ENCODE measurements at regions not wholly inside any gene's neighbourhood (a gene's known extent, or its start where the extent isn't known, plus 50 kb on each side); places are given as distances from the start of the nearest gene placed in this dataset.

- Histone ChIP-seq H3K9ac (ENCODE audit: low read length) (no peak overlapping the region), H3K56ac (ENCODE audit: low read length) (no peak overlapping the region), H3K18ac (ENCODE audit: low read length) (no peak overlapping the region), H3K79me1 (ENCODE audit: low read length) (no peaks in the 10 kb centered on the region), H2BK120ac (ENCODE audit: low read depth, low read length) (no peak overlapping the region), H3K27me3 (ENCODE audit: insufficient read depth, low read length, poor library complexity) (no peaks in the 10 kb centered on the region), H3K4me1 (ENCODE audit: control insufficient read depth, low read depth, low read length) (no peaks in the 10 kb centered on the region), H3K36me3 (ENCODE audit: control insufficient read depth, insufficient read depth, low read length) (no peaks in the 10 kb centered on the region), H3K4me3 (ENCODE audit: low read length) (no peak overlapping the region), H4K5ac (ENCODE audit: low read length) (no peak overlapping the region), H2AK5ac (ENCODE audit: low read length) (no peak overlapping the region), H3K4me2 (ENCODE audit: low read length) (no peak overlapping the region), H3K4ac (ENCODE audit: low read depth, low read length) (no peak overlapping the region), H4K8ac (ENCODE audit: low read depth, low read length) (no peak overlapping the region), H3K79me2 (ENCODE audit: control insufficient read depth, insufficient read depth, low read length) (no peaks in the 10 kb centered on the region), H3K27ac (ENCODE audit: low read depth, low read length) (no peak overlapping the region), H3K23ac (ENCODE audit: low read length) (no peak overlapping the region), H2BK5ac (ENCODE audit: low read length) (no peak overlapping the region), H2BK15ac (replicated peaks; ENCODE audit: low read depth) (no peak overlapping the region)
- DNase-seq = no peak
- WGBS (ENCODE audit: extremely low coverage, insufficient coverage, low lambda C conversion rate) = no CpG with 5 or more reads among the region's 2 CpGs
Observed at GRCh38 chrX:42941671-42942070, 163.7 kb upstream of the PPP1R2C start.

DNA sequence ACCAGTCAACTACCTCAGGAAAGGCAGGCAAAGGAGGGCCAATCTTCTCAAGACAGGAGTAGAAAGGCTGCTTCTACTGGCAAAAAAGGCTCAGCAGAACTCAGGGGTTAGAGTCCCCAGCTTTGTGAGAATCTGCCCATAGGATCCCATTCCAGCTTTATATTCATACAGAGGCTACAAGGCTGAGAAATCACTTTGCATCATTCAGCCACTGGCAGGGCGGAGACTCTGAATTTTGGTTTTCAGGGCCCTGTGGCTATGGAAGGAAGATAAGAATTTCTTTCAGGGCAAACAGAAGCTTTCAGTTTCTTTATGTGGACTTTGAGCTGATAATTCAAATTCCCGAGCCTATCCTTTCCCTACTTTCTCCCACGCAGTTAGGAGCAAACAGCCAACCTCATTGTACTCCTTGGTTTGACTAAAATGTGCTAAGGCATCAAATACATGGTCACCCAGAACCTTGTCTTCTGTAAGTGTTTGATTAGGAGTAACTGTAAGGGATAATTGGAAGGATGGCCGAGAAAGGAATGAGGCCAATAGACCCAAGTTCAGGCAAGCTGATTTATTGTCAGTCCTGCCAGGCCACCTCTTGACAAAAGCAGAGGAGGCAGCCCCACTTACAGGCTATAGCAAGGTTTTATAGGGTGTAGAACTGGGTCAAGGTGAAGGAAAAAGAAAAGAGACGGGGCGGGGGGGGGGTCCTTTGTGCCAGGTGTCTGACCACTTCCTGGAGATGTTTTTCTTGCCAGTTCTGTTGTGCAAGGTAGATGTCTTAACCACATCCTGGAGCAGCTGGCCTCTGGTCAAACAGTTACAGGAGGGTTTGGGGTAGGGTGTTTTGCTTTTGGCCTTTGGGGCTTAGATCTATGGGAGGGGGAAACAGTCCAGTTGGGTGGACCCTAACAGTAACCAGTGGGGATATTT is 165.3 kb upstream of the PPP1R2C start:
- Histone ChIP-seq H3K9ac (ENCODE audit: low read length) (no peak overlapping the region), H3K27me3 (ENCODE audit: insufficient read depth, low read length, poor library complexity) (no peaks in the 10 kb centered on the region), H3K23ac (ENCODE audit: low read length) (no peak overlapping the region), H3K36me3 (ENCODE audit: control insufficient read depth, insufficient read depth, low read length) (no peaks in the 10 kb centered on the region), H2BK120ac (ENCODE audit: low read depth, low read length) (no peak overlapping the region), H3K79me2 (ENCODE audit: control insufficient read depth, insufficient read depth, low read length) (no peaks in the 10 kb centered on the region), H3K56ac (ENCODE audit: low read length) (no peak overlapping the region), H2BK15ac (replicated peaks; ENCODE audit: low read depth) (no peak overlapping the region), H3K4me2 (ENCODE audit: low read length) (no peak overlapping the region), H3K18ac (ENCODE audit: low read length) (no peak overlapping the region), H3K4me3 (ENCODE audit: low read length) (no peak overlapping the region), H3K79me1 (ENCODE audit: low read length) (no peaks in the 10 kb centered on the region), H4K8ac (ENCODE audit: low read depth, low read length) (no peak overlapping the region), H2BK5ac (ENCODE audit: low read length) (no peak overlapping the region), H3K4me1 (ENCODE audit: control insufficient read depth, low read depth, low read length) (no peaks in the 10 kb centered on the region), H2AK5ac (ENCODE audit: low read length) (no peak overlapping the region), H4K5ac (ENCODE audit: low read length) (no peak overlapping the region), H3K27ac (ENCODE audit: low read depth, low read length) (no peak overlapping the region), H3K4ac (ENCODE audit: low read depth, low read length) (no peak overlapping the region)
- no peak for DNase-seq
- WGBS (ENCODE audit: extremely low coverage, insufficient coverage, low lambda C conversion rate) = no CpG with 5 or more reads among the region's 6 CpGs

- H3K4me1 ChIP-seq (ENCODE audit: control insufficient read depth, low read depth, low read length) = no peaks in the 10 kb centered on the region
- no peak overlapping the region for H2BK5ac ChIP-seq (ENCODE audit: low read length)
- no peaks in the 10 kb centered on the region for H3K27me3 ChIP-seq (ENCODE audit: insufficient read depth, low read length, poor library complexity)
- no peak overlapping the region for H4K5ac ChIP-seq (ENCODE audit: low read length)
- H3K27ac ChIP-seq (ENCODE audit: low read depth, low read length) = no peak overlapping the region
- H3K4me2 ChIP-seq (ENCODE audit: low read length) = no peak overlapping the region
- H3K4me3 ChIP-seq (ENCODE audit: low read length) = no peak overlapping the region
- no peak overlapping the region for H2BK120ac ChIP-seq (ENCODE audit: low read depth, low read length)
- H3K79me2 ChIP-seq (ENCODE audit: control insufficient read depth, insufficient read depth, low read length) = no peaks in the 10 kb centered on the region
- no peak overlapping the region for H3K4ac ChIP-seq (ENCODE audit: low read depth, low read length)
- H3K9ac ChIP-seq (ENCODE audit: low read length) = no peak overlapping the region
- H3K36me3 ChIP-seq (ENCODE audit: control insufficient read depth, insufficient read depth, low read length) = no peaks in the 10 kb centered on the region
- peak; percentile 2 for DNase-seq
- no peak overlapping the region for H3K18ac ChIP-seq (ENCODE audit: low read length)
- H3K79me1 ChIP-seq (ENCODE audit: low read length) = no peaks in the 10 kb centered on the region
- no CpG with 5 or more reads among the region's 3 CpGs for WGBS (ENCODE audit: extremely low coverage, insufficient coverage, low lambda C conversion rate)
- H2BK15ac ChIP-seq (replicated peaks; ENCODE audit: low read depth) = no peak overlapping the region
- no peak overlapping the region for H3K56ac ChIP-seq (ENCODE audit: low read length)
- H4K8ac ChIP-seq (ENCODE audit: low read depth, low read length) = no peak overlapping the region
- no peak overlapping the region for H2AK5ac ChIP-seq (ENCODE audit: low read length)
- H3K23ac ChIP-seq (ENCODE audit: low read length) = no peak overlapping the region
Observed at GRCh38 chrX:42944381-42944998, 166.5 kb upstream of the PPP1R2C start.

- no peaks in the 10 kb centered on the region for H3K36me3 ChIP-seq (ENCODE audit: control insufficient read depth, insufficient read depth, low read length)
- no peak overlapping the region for H2AK5ac ChIP-seq (ENCODE audit: low read length)
- H2BK120ac ChIP-seq (ENCODE audit: low read depth, low read length) = no peak overlapping the region
- H3K79me1 ChIP-seq (ENCODE audit: low read length) = no peaks in the 10 kb centered on the region
- H3K18ac ChIP-seq (ENCODE audit: low read length) = no peak overlapping the region
- H3K4me2 ChIP-seq (ENCODE audit: low read length) = no peak overlapping the region
- no peak for DNase-seq
- H2BK15ac ChIP-seq (replicated peaks; ENCODE audit: low read depth) = no peak overlapping the region
- H3K79me2 ChIP-seq (ENCODE audit: control insufficient read depth, insufficient read depth, low read length) = no peaks in the 10 kb centered on the region
- H3K4ac ChIP-seq (ENCODE audit: low read depth, low read length) = no peak overlapping the region
- no peak overlapping the region for H3K9ac ChIP-seq (ENCODE audit: low read length)
- H3K27ac ChIP-seq (ENCODE audit: low read depth, low read length) = no peak overlapping the region
- no peak overlapping the region for H3K56ac ChIP-seq (ENCODE audit: low read length)
- no peaks in the 10 kb centered on the region for H3K4me1 ChIP-seq (ENCODE audit: control insufficient read depth, low read depth, low read length)
- H3K23ac ChIP-seq (ENCODE audit: low read length) = no peak overlapping the region
- WGBS (ENCODE audit: extremely low coverage, insufficient coverage, low lambda C conversion rate) = no CpG with 5 or more reads among the region's 6 CpGs
- H3K27me3 ChIP-seq (ENCODE audit: insufficient read depth, low read length, poor library complexity) = no peaks in the 10 kb centered on the region
- H3K4me3 ChIP-seq (ENCODE audit: low read length) = no peak overlapping the region
- no peak overlapping the region for H2BK5ac ChIP-seq (ENCODE audit: low read length)
- H4K5ac ChIP-seq (ENCODE audit: low read length) = no peak overlapping the region
- H4K8ac ChIP-seq (ENCODE audit: low read depth, low read length) = no peak overlapping the region
Observed at GRCh38 chrX:42946544-42947194, 168.7 kb upstream of the PPP1R2C start.

- Histone ChIP-seq H3K23ac (ENCODE audit: low read length) (no peak overlapping the region), H3K79me2 (ENCODE audit: control insufficient read depth, insufficient read depth, low read length) (no peaks in the 10 kb centered on the region), H3K56ac (ENCODE audit: low read length) (peak overlapping the region; percentile 60), H3K27ac (ENCODE audit: low read depth, low read length) (peak overlapping the region; percentile 83), H2BK15ac (replicated peaks; ENCODE audit: low read depth) (no peak overlapping the region), H2BK5ac (ENCODE audit: low read length) (peak overlapping the region; percentile 29), H4K5ac (ENCODE audit: low read length) (no peak overlapping the region), H3K36me3 (ENCODE audit: control insufficient read depth, insufficient read depth, low read length) (no peaks in the 10 kb centered on the region), H3K4ac (ENCODE audit: low read depth, low read length) (no peak overlapping the region), H2AK5ac (ENCODE audit: low read length) (no peak overlapping the region), H3K4me3 (ENCODE audit: low read length) (no peak overlapping the region), H3K4me2 (ENCODE audit: low read length) (no peak overlapping the region), H3K4me1 (ENCODE audit: control insufficient read depth, low read depth, low read length) (no peaks in the 10 kb centered on the region), H3K79me1 (ENCODE audit: low read length) (no peaks in the 10 kb centered on the region), H4K8ac (ENCODE audit: low read depth, low read length) (peak overlapping the region; percentile 56), H3K18ac (ENCODE audit: low read length) (peak overlapping the region; percentile 60), H2BK120ac (ENCODE audit: low read depth, low read length) (peak overlapping the region; percentile 88), H3K27me3 (ENCODE audit: insufficient read depth, low read length, poor library complexity) (no peaks in the 10 kb centered on the region), H3K9ac (ENCODE audit: low read length) (peak overlapping the region; percentile 18)
- DNase-seq = peak; percentile 82
- WGBS (ENCODE audit: extremely low coverage, insufficient coverage, low lambda C conversion rate) = no CpG with 5 or more reads among the region's 9 CpGs
Observed at GRCh38 chrX:42948723-42949657, 171.0 kb upstream of the PPP1R2C start.

Measured in mesendoderm (in vitro differentiated cells).